Thyroid gland (tissue), 4 donors: ENCODE measurements at regions not wholly inside any gene's neighbourhood (a gene's known extent, or its start where the extent isn't known, plus 50 kb on each side); places are given as distances from the start of the nearest gene placed in this dataset.

Experiments used
- POLR2A ChIP-seq, 2 donors: fragments of 450-650 bp; IDR thresholded peaks; one replicate each; pipeline ENCODE4 v1.6.1; 2017; ENCODE audit warnings: antibody characterized with exemption in 2 of 2, mild to moderate bottlenecking in 2 of 2, moderate library complexity in 1 of 2
- TF ChIP-seq, protein P1 (sequence below), 6 experiments: fragments of 200-600 bp in 3 of 6; fragments of 450-650 bp in 3 of 6; sonication (generic) in 3 of 6; IDR thresholded peaks; one replicate each; pipeline ENCODE4 v1.5.1; 2016 to 2019; ENCODE audit warnings: antibody characterized with exemption in 6 of 6, mild to moderate bottlenecking in 2 of 6, inconsistent platforms in 1 of 6, moderate library complexity in 1 of 6

DNA sequence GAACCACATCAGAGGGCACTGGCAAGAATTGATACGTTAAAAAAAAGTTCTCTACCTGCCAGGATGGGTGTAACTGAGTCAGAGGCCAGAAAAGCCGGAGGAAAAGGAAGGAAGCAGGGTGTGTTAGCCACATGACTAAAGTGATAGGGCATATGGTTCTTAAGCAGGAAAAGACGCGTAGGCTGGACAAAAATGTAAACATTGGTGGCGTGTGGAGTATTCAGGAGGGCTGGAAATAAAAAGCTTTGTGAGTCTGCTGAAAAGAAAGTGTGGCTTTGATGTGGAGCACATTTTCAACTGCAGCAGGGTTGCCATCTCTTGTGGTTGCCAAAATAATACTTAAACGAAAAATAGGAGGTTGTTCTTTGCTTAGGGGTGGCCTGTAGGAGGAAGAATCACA, 186.5 kb upstream of the RPL34 start:
- TF ChIP-seq, protein P1, sequence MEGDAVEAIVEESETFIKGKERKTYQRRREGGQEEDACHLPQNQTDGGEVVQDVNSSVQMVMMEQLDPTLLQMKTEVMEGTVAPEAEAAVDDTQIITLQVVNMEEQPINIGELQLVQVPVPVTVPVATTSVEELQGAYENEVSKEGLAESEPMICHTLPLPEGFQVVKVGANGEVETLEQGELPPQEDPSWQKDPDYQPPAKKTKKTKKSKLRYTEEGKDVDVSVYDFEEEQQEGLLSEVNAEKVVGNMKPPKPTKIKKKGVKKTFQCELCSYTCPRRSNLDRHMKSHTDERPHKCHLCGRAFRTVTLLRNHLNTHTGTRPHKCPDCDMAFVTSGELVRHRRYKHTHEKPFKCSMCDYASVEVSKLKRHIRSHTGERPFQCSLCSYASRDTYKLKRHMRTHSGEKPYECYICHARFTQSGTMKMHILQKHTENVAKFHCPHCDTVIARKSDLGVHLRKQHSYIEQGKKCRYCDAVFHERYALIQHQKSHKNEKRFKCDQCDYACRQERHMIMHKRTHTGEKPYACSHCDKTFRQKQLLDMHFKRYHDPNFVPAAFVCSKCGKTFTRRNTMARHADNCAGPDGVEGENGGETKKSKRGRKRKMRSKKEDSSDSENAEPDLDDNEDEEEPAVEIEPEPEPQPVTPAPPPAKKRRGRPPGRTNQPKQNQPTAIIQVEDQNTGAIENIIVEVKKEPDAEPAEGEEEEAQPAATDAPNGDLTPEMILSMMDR (IDR thresholded peaks at IDR 0.05): no peak
- no peak for TF ChIP-seq POLR2A (IDR thresholded peaks at IDR 0.05)
